Liver (tissue), 8 donors: ENCODE measurements at regions not wholly inside any gene's neighbourhood (a gene's known extent, or its start where the extent isn't known, plus 50 kb on each side); places are given as distances from the start of the nearest gene placed in this dataset.

Experiments
- DNase-seq: peaks from one replicate; pipeline ENCODE4 v3.0.0-alpha.2; 2017; ENCODE audit warnings: low spot score
- H3K27ac ChIP-seq, 2 donors: one replicate each; pipeline ENCODE4 v1.7.0; 2013; ENCODE audit warnings: inconsistent platforms in 2 of 2, low read length in 2 of 2, control low read depth in 1 of 2, low read depth in 1 of 2, mild to moderate bottlenecking in 1 of 2
- H3K27me3 ChIP-seq, 4 donors: one replicate each; pipeline versions ENCODE4 v1.6.1 to v1.7.0; 2013; ENCODE audit warnings: low read length in 3 of 4, inconsistent platforms in 1 of 4, mild to moderate bottlenecking in 1 of 4, moderate library complexity in 1 of 4; ENCODE audit not compliant: control insufficient read depth in 4 of 4, insufficient read depth in 4 of 4
- H3K36me3 ChIP-seq, 4 donors: one replicate each; pipeline versions ENCODE4 v1.6.1 to v1.7.0; 2013; ENCODE audit warnings: low read length in 3 of 4, mild to moderate bottlenecking in 3 of 4, low read depth in 1 of 4, moderate library complexity in 1 of 4; ENCODE audit not compliant: control insufficient read depth in 4 of 4, insufficient read depth in 3 of 4
- H3K4me1 ChIP-seq, 4 donors: one replicate each; pipeline versions ENCODE4 v1.6.1 to v1.7.0; 2013; ENCODE audit warnings: low read length in 3 of 4, mild to moderate bottlenecking in 3 of 4, moderate library complexity in 1 of 4; ENCODE audit not compliant: control insufficient read depth in 4 of 4, insufficient read depth in 4 of 4
- H3K4me3 ChIP-seq, 3 donors: one replicate each; pipeline versions ENCODE4 v1.6.1 to v1.7.0; 2013; ENCODE audit warnings: low read length in 3 of 3, control low read depth in 1 of 3, low read depth in 1 of 3, mild to moderate bottlenecking in 1 of 3
- H3K9ac ChIP-seq, 2 donors: one replicate each; pipeline ENCODE4 v1.7.0; 2013; ENCODE audit warnings: low read length in 2 of 2, mild to moderate bottlenecking in 2 of 2, moderate library complexity in 2 of 2, control low read depth in 1 of 2, low read depth in 1 of 2
- H3K9me3 ChIP-seq, 4 donors: one replicate each; pipeline versions ENCODE4 v1.6.1 to v1.7.0; 2013; ENCODE audit warnings: low read length in 3 of 4; ENCODE audit not compliant: control insufficient read depth in 4 of 4
- ATF3 ChIP-seq: IDR thresholded peaks from 2 replicates; pipeline ENCODE4 v1.6.1; 2016; ENCODE audit warnings: antibody characterized with exemption
- EGR1 ChIP-seq, 2 donors: IDR thresholded peaks; 2 replicates each; pipeline ENCODE4 v1.6.1; 2016 to 2018; ENCODE audit warnings: antibody characterized with exemption in 2 of 2, low read depth in 2 of 2
- FOXA1 ChIP-seq: IDR thresholded peaks from 2 replicates; pipeline ENCODE4 v1.6.1; 2016; ENCODE audit warnings: antibody characterized with exemption
- FOXA2 ChIP-seq: IDR thresholded peaks from 2 replicates; pipeline ENCODE4 v1.6.1; 2016; ENCODE audit warnings: antibody characterized with exemption
- GABPA ChIP-seq, 2 donors: IDR thresholded peaks in 1 of 2; conservative IDR thresholded peaks in 1 of 2; 2 replicates each; pipeline ENCODE4 v1.6.1; 2016; ENCODE audit warnings: antibody characterized with exemption in 2 of 2, mild to moderate bottlenecking in 1 of 2, moderate library complexity in 1 of 2
- HNF4A ChIP-seq, 2 donors: conservative IDR thresholded peaks; 2 replicates each; pipeline ENCODE4 v1.6.1; 2016; ENCODE audit warnings: antibody characterized with exemption in 2 of 2, mild to moderate bottlenecking in 2 of 2
- HNF4G ChIP-seq: IDR thresholded peaks from 2 replicates; pipeline ENCODE4 v1.6.1; 2016; ENCODE audit warnings: antibody characterized with exemption
- JUND ChIP-seq, 2 donors: IDR thresholded peaks; 2 replicates each; pipeline ENCODE4 v1.6.1; 2016; ENCODE audit warnings: antibody characterized with exemption in 2 of 2
- NR2F2 ChIP-seq: IDR thresholded peaks from 2 replicates; pipeline ENCODE4 v1.6.1; 2016; ENCODE audit warnings: antibody characterized with exemption
- RAD21 ChIP-seq, 2 donors: IDR thresholded peaks; 2 replicates each; pipeline ENCODE4 v1.6.1; 2016; ENCODE audit warnings: antibody characterized with exemption in 2 of 2, mild to moderate bottlenecking in 2 of 2
- RXRA ChIP-seq, 2 donors: IDR thresholded peaks; 2 replicates each; pipeline ENCODE4 v1.6.1; 2017 to 2018; ENCODE audit warnings: antibody characterized with exemption in 2 of 2, mild to moderate bottlenecking in 1 of 2
- SP1 ChIP-seq: IDR thresholded peaks from 2 replicates; pipeline ENCODE4 v1.6.1; 2018; ENCODE audit warnings: antibody characterized with exemption, mild to moderate bottlenecking
- TAF1 ChIP-seq: conservative IDR thresholded peaks from 2 replicates; pipeline ENCODE4 v1.6.1; 2016; ENCODE audit warnings: antibody characterized with exemption, mild to moderate bottlenecking
- YY1 ChIP-seq: IDR thresholded peaks from 2 replicates; pipeline ENCODE4 v1.6.1; 2016; ENCODE audit warnings: antibody characterized with exemption, mild to moderate bottlenecking
- ZBTB33 ChIP-seq: IDR thresholded peaks from 2 replicates; pipeline ENCODE4 v1.6.1; 2016; ENCODE audit warnings: antibody characterized with exemption
- WGBS: extraction: QIAGEN DNeasy Blood & Tissue Kit; methylation state at CpG from one replicate; pipeline ENCODE4 v1.1.7; 2013; 5-methylcytosine and 5-hydroxymethylcytosine counted together
- TF ChIP-seq, protein P1 (sequence below): fragments of 150-350 bp; IDR thresholded peaks from 2 replicates; pipeline ENCODE4 v1.5.1; 2017; ENCODE audit warnings: improper control_type of control experiment, low read depth, low read length; ENCODE audit not compliant: missing input control
- TF ChIP-seq, protein P2 (sequence below): IDR thresholded peaks from 2 replicates; pipeline ENCODE4 v1.6.1; 2016; ENCODE audit warnings: antibody characterized with exemption
- TF ChIP-seq, protein P3 (sequence below): IDR thresholded peaks from 2 replicates; pipeline ENCODE4 v1.6.1; 2016; ENCODE audit warnings: antibody characterized with exemption, mild to moderate bottlenecking
- donor health status: healthy.
- donor health status: healthy.
- donor health status: healthy.
- donor health status: healthy.
- donor health status: healthy.

GRCh38 chr15:27599034-27599433 lies 500.1 kb downstream of the OCA2 start:
- TF ChIP-seq JUND (IDR thresholded peaks at IDR 0.05) (no peak), EGR1 (IDR thresholded peaks at IDR 0.05; ENCODE audit: low read depth in 2 of 2) (no peak), ATF3 (no peak), SP1 (no peak), FOXA2 (no peak), NR2F2 (no peak), GABPA (IDR thresholded peaks at IDR 0.05 in 1 of 2, conservative IDR thresholded peaks at IDR 0.05 in 1 of 2) (no peak), FOXA1 (no peak), TAF1 (no peak), HNF4G (no peak), HNF4A (conservative IDR thresholded peaks at IDR 0.05) (no peak), RXRA (IDR thresholded peaks at IDR 0.05) (no peak), RAD21 (IDR thresholded peaks at IDR 0.05) (no peak), YY1 (no peak), ZBTB33 (no peak)
- TF ChIP-seq, protein P1, sequence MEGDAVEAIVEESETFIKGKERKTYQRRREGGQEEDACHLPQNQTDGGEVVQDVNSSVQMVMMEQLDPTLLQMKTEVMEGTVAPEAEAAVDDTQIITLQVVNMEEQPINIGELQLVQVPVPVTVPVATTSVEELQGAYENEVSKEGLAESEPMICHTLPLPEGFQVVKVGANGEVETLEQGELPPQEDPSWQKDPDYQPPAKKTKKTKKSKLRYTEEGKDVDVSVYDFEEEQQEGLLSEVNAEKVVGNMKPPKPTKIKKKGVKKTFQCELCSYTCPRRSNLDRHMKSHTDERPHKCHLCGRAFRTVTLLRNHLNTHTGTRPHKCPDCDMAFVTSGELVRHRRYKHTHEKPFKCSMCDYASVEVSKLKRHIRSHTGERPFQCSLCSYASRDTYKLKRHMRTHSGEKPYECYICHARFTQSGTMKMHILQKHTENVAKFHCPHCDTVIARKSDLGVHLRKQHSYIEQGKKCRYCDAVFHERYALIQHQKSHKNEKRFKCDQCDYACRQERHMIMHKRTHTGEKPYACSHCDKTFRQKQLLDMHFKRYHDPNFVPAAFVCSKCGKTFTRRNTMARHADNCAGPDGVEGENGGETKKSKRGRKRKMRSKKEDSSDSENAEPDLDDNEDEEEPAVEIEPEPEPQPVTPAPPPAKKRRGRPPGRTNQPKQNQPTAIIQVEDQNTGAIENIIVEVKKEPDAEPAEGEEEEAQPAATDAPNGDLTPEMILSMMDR, result no peak
- TF ChIP-seq, protein P2, sequence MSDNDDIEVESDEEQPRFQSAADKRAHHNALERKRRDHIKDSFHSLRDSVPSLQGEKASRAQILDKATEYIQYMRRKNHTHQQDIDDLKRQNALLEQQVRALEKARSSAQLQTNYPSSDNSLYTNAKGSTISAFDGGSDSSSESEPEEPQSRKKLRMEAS, result no peak
- TF ChIP-seq, protein P3, sequence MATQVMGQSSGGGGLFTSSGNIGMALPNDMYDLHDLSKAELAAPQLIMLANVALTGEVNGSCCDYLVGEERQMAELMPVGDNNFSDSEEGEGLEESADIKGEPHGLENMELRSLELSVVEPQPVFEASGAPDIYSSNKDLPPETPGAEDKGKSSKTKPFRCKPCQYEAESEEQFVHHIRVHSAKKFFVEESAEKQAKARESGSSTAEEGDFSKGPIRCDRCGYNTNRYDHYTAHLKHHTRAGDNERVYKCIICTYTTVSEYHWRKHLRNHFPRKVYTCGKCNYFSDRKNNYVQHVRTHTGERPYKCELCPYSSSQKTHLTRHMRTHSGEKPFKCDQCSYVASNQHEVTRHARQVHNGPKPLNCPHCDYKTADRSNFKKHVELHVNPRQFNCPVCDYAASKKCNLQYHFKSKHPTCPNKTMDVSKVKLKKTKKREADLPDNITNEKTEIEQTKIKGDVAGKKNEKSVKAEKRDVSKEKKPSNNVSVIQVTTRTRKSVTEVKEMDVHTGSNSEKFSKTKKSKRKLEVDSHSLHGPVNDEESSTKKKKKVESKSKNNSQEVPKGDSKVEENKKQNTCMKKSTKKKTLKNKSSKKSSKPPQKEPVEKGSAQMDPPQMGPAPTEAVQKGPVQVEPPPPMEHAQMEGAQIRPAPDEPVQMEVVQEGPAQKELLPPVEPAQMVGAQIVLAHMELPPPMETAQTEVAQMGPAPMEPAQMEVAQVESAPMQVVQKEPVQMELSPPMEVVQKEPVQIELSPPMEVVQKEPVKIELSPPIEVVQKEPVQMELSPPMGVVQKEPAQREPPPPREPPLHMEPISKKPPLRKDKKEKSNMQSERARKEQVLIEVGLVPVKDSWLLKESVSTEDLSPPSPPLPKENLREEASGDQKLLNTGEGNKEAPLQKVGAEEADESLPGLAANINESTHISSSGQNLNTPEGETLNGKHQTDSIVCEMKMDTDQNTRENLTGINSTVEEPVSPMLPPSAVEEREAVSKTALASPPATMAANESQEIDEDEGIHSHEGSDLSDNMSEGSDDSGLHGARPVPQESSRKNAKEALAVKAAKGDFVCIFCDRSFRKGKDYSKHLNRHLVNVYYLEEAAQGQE, result no peak

More at GRCh38 chr15:27599034-27599433, 500.1 kb downstream of the OCA2 start:
- DNase-seq, result no peak
- Histone ChIP-seq H3K9me3 (peaks cover 0 to 2% (median under 1%) of the 10 kb centered on the region in 4 donors), H3K4me1 (no peaks in the 10 kb centered on the region), H3K27me3 (no peaks in the 10 kb centered on the region), H3K27ac (no peak overlapping the region), H3K4me3 (no peak overlapping the region), H3K36me3 (no peaks in the 10 kb centered on the region), H3K9ac (no peak overlapping the region)
- 82% methylated on average over 8 of the region's 8 CpGs for WGBS
